ENCODE measurements at regions not wholly inside any gene's neighbourhood (a gene's known extent, or its start where the extent isn't known, plus 50 kb on each side); places are given as distances from the start of the nearest gene placed in this dataset.

GRCh38 chrX:10102046-10102704, 54.6 kb upstream of the CLCN4 start:
- Histone ChIP-seq H3K79me2 (ENCODE audit: low read depth) (no peaks in the 10 kb centered on the region), H3F3A (ENCODE audit: insufficient read depth, low read depth) (no peaks in the 10 kb centered on the region), H3K27ac (no peak overlapping the region), H3K4me3 (no peak overlapping the region), H3K27me3 (ENCODE audit: insufficient read depth, low read depth) (no peaks in the 10 kb centered on the region), H3K9me3 (ENCODE audit: insufficient read depth, low read depth) (no peaks in the 10 kb centered on the region), H3K36me3 (ENCODE audit: low read depth) (no peaks in the 10 kb centered on the region), H3K4me2 (no peak overlapping the region), H2AFZ (no peak overlapping the region), H3K4me1 (replicated peaks; ENCODE audit: insufficient read depth) (no peaks in the 10 kb centered on the region), H4K20me1 (ENCODE audit: insufficient read depth) (no peaks in the 10 kb centered on the region), H3K9me2 (ENCODE audit: insufficient read depth) (no peaks in the 10 kb centered on the region)
- no peak for DNase-seq
- TF ChIP-seq EZH2 (IDR thresholded peaks at IDR 0.05; ENCODE audit: low read depth) (no peak), CTCF (conservative IDR thresholded peaks at IDR 0.05) (no peak)
- intact Hi-C loops (cut with micrococcal nuclease; ENCODE audit: unreplicated experiment): no loop called here
- ChIA-PET CTCF (no interaction called here), POLR2A (ENCODE audit: unreplicated experiment) (no interaction called here)
- BruUV-seq (replicated peaks): no TSS peak

DNA sequence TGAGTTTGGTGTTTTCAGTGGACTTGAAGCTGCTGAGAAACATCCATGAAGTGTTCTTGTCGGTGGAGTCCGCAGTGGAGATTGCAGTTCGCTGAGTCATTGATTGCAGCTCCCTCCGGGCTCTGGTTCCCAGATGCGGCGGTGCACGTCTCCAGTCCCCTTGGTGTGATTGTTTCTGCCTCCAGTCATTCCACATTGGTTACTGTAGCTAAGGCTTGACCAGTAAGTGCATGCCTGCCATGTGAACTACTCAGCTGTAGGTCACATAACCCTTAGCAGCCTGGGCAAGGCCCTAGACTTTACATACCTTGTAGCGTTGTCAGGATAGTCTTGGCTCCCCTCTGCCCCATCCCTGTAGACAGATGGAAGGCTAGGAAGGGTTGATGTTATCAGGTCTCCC, 53.8 kb upstream of the CLCN4 start:
- POLR2A ChIA-PET (ENCODE audit: unreplicated experiment): no interaction called here
- CTCF ChIA-PET: no interaction called here
- no peak overlapping the region for H3K4me2 ChIP-seq
- no peaks in the 10 kb centered on the region for H3K79me2 ChIP-seq (ENCODE audit: low read depth)
- H3K9me3 ChIP-seq (ENCODE audit: insufficient read depth, low read depth): no peaks in the 10 kb centered on the region
- no peaks in the 10 kb centered on the region for H3K9me2 ChIP-seq (ENCODE audit: insufficient read depth)
- intact Hi-C loops (cut with micrococcal nuclease; ENCODE audit: unreplicated experiment): no loop called here
- no peak for DNase-seq
- no peak overlapping the region for H2AFZ ChIP-seq
- no peak for TF ChIP-seq CTCF (conservative IDR thresholded peaks at IDR 0.05)
- no peaks in the 10 kb centered on the region for H4K20me1 ChIP-seq (ENCODE audit: insufficient read depth)
- H3K4me3 ChIP-seq: no peak overlapping the region
- no peaks in the 10 kb centered on the region for H3K4me1 ChIP-seq (replicated peaks; ENCODE audit: insufficient read depth)
- no peak overlapping the region for H3K27ac ChIP-seq
- no peaks in the 10 kb centered on the region for H3F3A ChIP-seq (ENCODE audit: insufficient read depth, low read depth)
- no peaks in the 10 kb centered on the region for H3K27me3 ChIP-seq (ENCODE audit: insufficient read depth, low read depth)
- no peaks in the 10 kb centered on the region for H3K36me3 ChIP-seq (ENCODE audit: low read depth)
- BruUV-seq (replicated peaks): no TSS peak

DNA sequence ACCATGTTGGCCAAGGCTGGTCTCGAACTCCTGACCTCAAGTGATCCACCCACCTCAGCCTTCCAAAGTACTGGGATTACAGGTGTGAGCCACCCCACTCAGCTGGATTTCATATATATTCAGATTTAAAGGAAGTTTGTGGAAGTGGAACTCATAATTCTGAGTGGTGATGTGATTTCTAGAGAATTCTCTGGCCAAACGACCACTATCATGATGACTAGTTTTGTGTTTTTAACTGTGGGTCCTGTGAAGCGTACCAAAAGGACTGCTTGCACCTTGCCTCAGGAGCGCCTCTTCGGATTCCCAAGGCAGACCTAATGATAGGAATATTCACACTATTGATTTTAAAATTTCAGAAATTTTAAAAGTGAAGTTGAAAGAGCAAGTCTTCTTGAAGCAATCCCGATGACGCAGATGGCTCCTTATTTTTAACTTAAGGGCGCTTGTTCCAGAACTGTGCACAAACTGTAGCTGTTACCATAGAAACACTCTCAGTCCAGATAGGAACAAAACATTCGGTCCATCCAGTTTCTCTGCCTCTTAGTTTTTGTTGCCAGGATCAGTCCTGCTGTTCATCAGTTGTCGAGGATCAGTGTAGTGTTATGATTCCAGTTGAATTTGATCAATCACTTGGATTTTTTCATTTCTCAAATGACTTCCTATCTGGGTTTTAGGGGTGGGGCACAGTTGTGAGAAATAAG, 51.7 kb upstream of the CLCN4 start:
- no peaks in the 10 kb centered on the region for H3F3A ChIP-seq (ENCODE audit: insufficient read depth, low read depth)
- CTCF ChIA-PET: no interaction called here
- BruUV-seq (replicated peaks): no TSS peak
- intact Hi-C loops (cut with micrococcal nuclease; ENCODE audit: unreplicated experiment): no loop called here
- no peaks in the 10 kb centered on the region for H3K79me2 ChIP-seq (ENCODE audit: low read depth)
- H2AFZ ChIP-seq: no peak overlapping the region
- no peak for DNase-seq
- no peaks in the 10 kb centered on the region for H3K27me3 ChIP-seq (ENCODE audit: insufficient read depth, low read depth)
- H3K27ac ChIP-seq: no peak overlapping the region
- no peak overlapping the region for H3K4me3 ChIP-seq
- no peaks in the 10 kb centered on the region for H4K20me1 ChIP-seq (ENCODE audit: insufficient read depth)
- POLR2A ChIA-PET (ENCODE audit: unreplicated experiment): no interaction called here
- no peaks in the 10 kb centered on the region for H3K9me3 ChIP-seq (ENCODE audit: insufficient read depth, low read depth)
- H3K9me2 ChIP-seq (ENCODE audit: insufficient read depth): no peaks in the 10 kb centered on the region
- H3K36me3 ChIP-seq (ENCODE audit: low read depth): no peaks in the 10 kb centered on the region
- H3K4me1 ChIP-seq (replicated peaks; ENCODE audit: insufficient read depth): no peaks in the 10 kb centered on the region
- H3K4me2 ChIP-seq: no peak overlapping the region
- TF ChIP-seq CTCF (conservative IDR thresholded peaks at IDR 0.05): no peak
- TF ChIP-seq EZH2 (IDR thresholded peaks at IDR 0.05; ENCODE audit: low read depth): no peak

Measured in PC-9 (cell line).